ENCODE measurements at regions not wholly inside any gene's neighbourhood (a gene's known extent, or its start where the extent isn't known, plus 50 kb on each side); places are given as distances from the start of the nearest gene placed in this dataset.

- TF ChIP-seq CTCF (IDR thresholded peaks at IDR 0.05): no peak
- TF ChIP-seq POLR2A (IDR thresholded peaks at IDR 0.05): no peak
Observed at GRCh38 chr13:85197431-85197830, 601.8 kb downstream of the SLITRK6 start.

Measured in adrenal gland (tissue), 5 donors.